Mesendoderm (in vitro differentiated cells): ENCODE measurements at regions not wholly inside any gene's neighbourhood (a gene's known extent, or its start where the extent isn't known, plus 50 kb on each side); places are given as distances from the start of the nearest gene placed in this dataset.

ENCODE experiments used
- DNase-seq: peaks from one replicate; pipeline ENCODE4 v3.0.0; 2013
- H2AK5ac ChIP-seq: 2 replicates; pipeline ENCODE4 v1.6.1; 2013; ENCODE audit warnings: low read length, inconsistent platforms
- H2BK120ac ChIP-seq: 2 replicates; pipeline ENCODE4 v1.6.1; 2013; ENCODE audit warnings: low read depth, mild to moderate bottlenecking, low read length, moderate library complexity, mixed read lengths
- H2BK15ac ChIP-seq: replicated peaks from 2 replicates; pipeline ENCODE4 v1.6.1; 2013; ENCODE audit warnings: low read depth, mild to moderate bottlenecking, moderate library complexity
- H2BK5ac ChIP-seq: 2 replicates; pipeline ENCODE4 v1.6.1; 2013; ENCODE audit warnings: low read length, inconsistent platforms
- H3K18ac ChIP-seq: 2 replicates; pipeline ENCODE4 v1.6.1; 2013; ENCODE audit warnings: mild to moderate bottlenecking, low read length, mixed read lengths
- H3K23ac ChIP-seq: one replicate; pipeline ENCODE4 v1.6.1; 2013; ENCODE audit warnings: low read length
- H3K27ac ChIP-seq: 2 replicates; pipeline ENCODE4 v1.5.1; 2013; ENCODE audit warnings: low read depth, mild to moderate bottlenecking, inconsistent platforms, low read length, moderate library complexity
- H3K27me3 ChIP-seq: 2 replicates; pipeline ENCODE4 v1.6.1; 2013; ENCODE audit warnings: low read length, control low read depth, mild to moderate bottlenecking, inconsistent platforms; ENCODE audit not compliant: insufficient read depth, poor library complexity
- H3K36me3 ChIP-seq: 2 replicates; pipeline ENCODE4 v1.6.1; 2013; ENCODE audit warnings: low read length, inconsistent platforms; ENCODE audit not compliant: control insufficient read depth, insufficient read depth
- H3K4ac ChIP-seq: one replicate; pipeline ENCODE4 v1.6.1; 2013; ENCODE audit warnings: low read depth, mild to moderate bottlenecking, low read length, moderate library complexity
- H3K4me1 ChIP-seq: 2 replicates; pipeline ENCODE4 v1.6.1; 2013; ENCODE audit warnings: low read depth, low read length, inconsistent platforms; ENCODE audit not compliant: control insufficient read depth
- H3K4me2 ChIP-seq: 2 replicates; pipeline ENCODE4 v1.6.1; 2013; ENCODE audit warnings: low read length
- H3K4me3 ChIP-seq: 2 replicates; pipeline ENCODE4 v1.5.1; 2013; ENCODE audit warnings: mild to moderate bottlenecking, low read length
- H3K56ac ChIP-seq: one replicate; pipeline ENCODE4 v1.6.1; 2013; ENCODE audit warnings: low read length
- H3K79me1 ChIP-seq: 2 replicates; pipeline ENCODE4 v1.6.1; 2013; ENCODE audit warnings: low read length, inconsistent platforms
- H3K79me2 ChIP-seq: 2 replicates; pipeline ENCODE4 v1.6.1; 2013; ENCODE audit warnings: mild to moderate bottlenecking, low read length; ENCODE audit not compliant: control insufficient read depth, insufficient read depth
- H3K9ac ChIP-seq: 2 replicates; pipeline ENCODE4 v1.6.1; 2013; ENCODE audit warnings: low read length, inconsistent platforms
- H4K5ac ChIP-seq: one replicate; pipeline ENCODE4 v1.6.1; 2013; ENCODE audit warnings: low read length
- H4K8ac ChIP-seq: one replicate; pipeline ENCODE4 v1.6.1; 2013; ENCODE audit warnings: low read depth, mild to moderate bottlenecking, control low read depth, low read length, moderate library complexity
- WGBS: extraction: QIAGEN DNeasy Blood & Tissue Kit; methylation state at CpG from one replicate; pipeline ENCODE4 v1.1.7; 2013; ENCODE audit warnings: low lambda C conversion rate, missing lambda C conversion rate; ENCODE audit not compliant: insufficient coverage; ENCODE audit errors: extremely low coverage; 5-methylcytosine and 5-hydroxymethylcytosine counted together

GRCh38 chr2:128594651-128594910 lies 275.9 kb upstream of the HS6ST1 start:
- WGBS, result no CpG with 5 or more reads among the region's 2 CpGs
- no peak for DNase-seq
- Histone ChIP-seq H2BK120ac (no peak overlapping the region), H3K18ac (no peak overlapping the region), H3K36me3 (no peaks in the 10 kb centered on the region), H4K8ac (no peak overlapping the region), H3K9ac (no peak overlapping the region), H3K79me1 (no peaks in the 10 kb centered on the region), H3K56ac (no peak overlapping the region), H2BK5ac (no peak overlapping the region), H4K5ac (no peak overlapping the region), H3K4me1 (no peaks in the 10 kb centered on the region), H2BK15ac (no peak overlapping the region), H3K4ac (no peak overlapping the region), H3K4me3 (no peak overlapping the region), H3K4me2 (no peak overlapping the region), H2AK5ac (no peak overlapping the region), H3K27me3 (no peaks in the 10 kb centered on the region), H3K79me2 (no peaks in the 10 kb centered on the region), H3K27ac (no peak overlapping the region), H3K23ac (no peak overlapping the region)

GRCh38 chr2:128594953-128595677 lies 276.4 kb upstream of the HS6ST1 start:
- no peak for DNase-seq
- Histone ChIP-seq H3K4me3 (no peak overlapping the region), H4K5ac (no peak overlapping the region), H3K36me3 (no peaks in the 10 kb centered on the region), H3K4me1 (no peaks in the 10 kb centered on the region), H2BK15ac (no peak overlapping the region), H3K27ac (no peak overlapping the region), H2BK5ac (no peak overlapping the region), H2AK5ac (no peak overlapping the region), H3K56ac (no peak overlapping the region), H3K18ac (no peak overlapping the region), H3K79me1 (no peaks in the 10 kb centered on the region), H3K27me3 (no peaks in the 10 kb centered on the region), H3K23ac (no peak overlapping the region), H3K4ac (no peak overlapping the region), H4K8ac (no peak overlapping the region), H2BK120ac (no peak overlapping the region), H3K79me2 (no peaks in the 10 kb centered on the region), H3K9ac (no peak overlapping the region), H3K4me2 (no peak overlapping the region)
- no CpG with 5 or more reads among the region's 13 CpGs for WGBS

GRCh38 chr2:128595763-128596395 lies 277.2 kb upstream of the HS6ST1 start:
- Histone ChIP-seq H3K9ac (no peak overlapping the region), H3K4me1 (no peaks in the 10 kb centered on the region), H2AK5ac (no peak overlapping the region), H3K23ac (no peak overlapping the region), H2BK15ac (no peak overlapping the region), H2BK120ac (no peak overlapping the region), H3K36me3 (no peaks in the 10 kb centered on the region), H4K5ac (no peak overlapping the region), H2BK5ac (no peak overlapping the region), H4K8ac (no peak overlapping the region), H3K27me3 (no peaks in the 10 kb centered on the region), H3K27ac (no peak overlapping the region), H3K79me2 (no peaks in the 10 kb centered on the region), H3K18ac (no peak overlapping the region), H3K56ac (no peak overlapping the region), H3K4me3 (no peak overlapping the region), H3K4me2 (no peak overlapping the region), H3K4ac (no peak overlapping the region), H3K79me1 (no peaks in the 10 kb centered on the region)
- no CpG with 5 or more reads among the region's 13 CpGs for WGBS
- no peak for DNase-seq

- Histone ChIP-seq H4K5ac (no peak overlapping the region), H4K8ac (no peak overlapping the region), H3K4me3 (no peak overlapping the region), H2BK5ac (no peak overlapping the region), H3K4me1 (no peaks in the 10 kb centered on the region), H3K18ac (no peak overlapping the region), H3K56ac (no peak overlapping the region), H3K79me2 (no peaks in the 10 kb centered on the region), H3K36me3 (no peaks in the 10 kb centered on the region), H3K27ac (no peak overlapping the region), H2AK5ac (no peak overlapping the region), H3K9ac (no peak overlapping the region), H3K79me1 (no peaks in the 10 kb centered on the region), H2BK15ac (no peak overlapping the region), H2BK120ac (no peak overlapping the region), H3K4ac (no peak overlapping the region), H3K4me2 (no peak overlapping the region), H3K23ac (no peak overlapping the region), H3K27me3 (no peaks in the 10 kb centered on the region)
- DNase-seq, result no peak
- WGBS, result no CpG with 5 or more reads among the region's 12 CpGs
Measured at GRCh38 chr2:128596396-128597120, 277.9 kb upstream of the HS6ST1 start.

GRCh38 chr2:128597121-128597762 lies 278.6 kb upstream of the HS6ST1 start:
- Histone ChIP-seq H2BK15ac (no peak overlapping the region), H3K56ac (no peak overlapping the region), H3K79me1 (no peaks in the 10 kb centered on the region), H2BK5ac (no peak overlapping the region), H2AK5ac (no peak overlapping the region), H4K8ac (no peak overlapping the region), H3K79me2 (no peaks in the 10 kb centered on the region), H3K9ac (no peak overlapping the region), H3K27ac (no peak overlapping the region), H3K4me2 (no peak overlapping the region), H3K23ac (no peak overlapping the region), H2BK120ac (no peak overlapping the region), H3K27me3 (no peaks in the 10 kb centered on the region), H3K36me3 (no peaks in the 10 kb centered on the region), H3K4me3 (no peak overlapping the region), H3K18ac (no peak overlapping the region), H3K4me1 (no peaks in the 10 kb centered on the region), H4K5ac (no peak overlapping the region), H3K4ac (no peak overlapping the region)
- WGBS, result no CpG with 5 or more reads among the region's 9 CpGs
- no peak for DNase-seq
